HEK293 (cell line): ENCODE measurements at regions not wholly inside any gene's neighbourhood (a gene's known extent, or its start where the extent isn't known, plus 50 kb on each side); places are given as distances from the start of the nearest gene placed in this dataset.

Experiments used
- ZNF169 ChIP-seq: fragments of 450-650 bp; formaldehyde crosslinking; IDR thresholded peaks from 2 replicates; pipeline ENCODE4 v1.5.1; 2016; ENCODE audit warnings: missing biosample characterization, missing genetic modification characterization
- TF ChIP-seq, protein P1 (sequence below): fragments of 450-650 bp; formaldehyde crosslinking; IDR thresholded peaks from 2 replicates; pipeline ENCODE4 v1.5.1; 2016; ENCODE audit warnings: missing biosample characterization, missing genetic modification characterization

DNA sequence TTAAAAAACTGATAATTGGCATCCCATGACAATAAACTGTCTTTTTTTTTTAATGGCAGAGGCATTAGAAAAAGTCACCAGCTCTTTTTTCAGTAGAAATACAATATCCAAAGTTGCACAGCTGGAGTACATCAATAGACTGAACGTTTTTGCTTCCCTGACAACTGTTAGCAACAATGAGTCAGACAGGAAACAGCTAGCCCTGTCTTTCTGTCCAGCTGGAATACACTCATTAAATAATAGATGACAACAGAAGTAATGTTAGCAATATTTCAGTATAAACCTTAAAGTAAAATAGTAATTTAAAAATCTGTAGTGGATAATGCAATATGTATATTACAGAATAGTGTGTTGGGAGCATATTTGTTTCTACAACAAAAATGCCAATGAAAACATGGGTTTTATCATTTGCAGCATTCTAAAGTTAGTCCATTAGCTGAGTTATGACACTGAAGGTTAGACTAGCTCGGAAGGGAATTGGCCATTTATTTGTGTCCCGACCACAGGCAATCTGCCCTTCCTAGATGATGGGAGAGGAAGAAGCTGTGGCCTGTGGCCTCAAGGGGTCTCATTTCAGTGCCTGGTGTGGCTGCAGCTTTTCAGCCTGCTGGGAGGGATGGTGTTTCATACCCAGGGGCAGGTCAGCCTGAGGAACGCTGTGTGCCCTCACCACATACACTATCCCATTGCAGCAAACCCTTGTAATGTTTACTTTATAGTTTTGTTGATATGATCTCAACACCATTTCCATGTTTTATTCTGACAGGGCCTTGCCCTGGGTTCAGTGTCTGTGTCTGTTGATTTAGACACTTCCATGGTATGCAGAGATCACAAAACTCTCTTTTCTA is 173.3 kb downstream of the SLC16A9 start:
- TF ChIP-seq, protein P1, sequence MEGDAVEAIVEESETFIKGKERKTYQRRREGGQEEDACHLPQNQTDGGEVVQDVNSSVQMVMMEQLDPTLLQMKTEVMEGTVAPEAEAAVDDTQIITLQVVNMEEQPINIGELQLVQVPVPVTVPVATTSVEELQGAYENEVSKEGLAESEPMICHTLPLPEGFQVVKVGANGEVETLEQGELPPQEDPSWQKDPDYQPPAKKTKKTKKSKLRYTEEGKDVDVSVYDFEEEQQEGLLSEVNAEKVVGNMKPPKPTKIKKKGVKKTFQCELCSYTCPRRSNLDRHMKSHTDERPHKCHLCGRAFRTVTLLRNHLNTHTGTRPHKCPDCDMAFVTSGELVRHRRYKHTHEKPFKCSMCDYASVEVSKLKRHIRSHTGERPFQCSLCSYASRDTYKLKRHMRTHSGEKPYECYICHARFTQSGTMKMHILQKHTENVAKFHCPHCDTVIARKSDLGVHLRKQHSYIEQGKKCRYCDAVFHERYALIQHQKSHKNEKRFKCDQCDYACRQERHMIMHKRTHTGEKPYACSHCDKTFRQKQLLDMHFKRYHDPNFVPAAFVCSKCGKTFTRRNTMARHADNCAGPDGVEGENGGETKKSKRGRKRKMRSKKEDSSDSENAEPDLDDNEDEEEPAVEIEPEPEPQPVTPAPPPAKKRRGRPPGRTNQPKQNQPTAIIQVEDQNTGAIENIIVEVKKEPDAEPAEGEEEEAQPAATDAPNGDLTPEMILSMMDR = no peak
- no peak for TF ChIP-seq ZNF169
